IPS-18a (cell line): ENCODE measurements at regions not wholly inside any gene's neighbourhood (a gene's known extent, or its start where the extent isn't known, plus 50 kb on each side); places are given as distances from the start of the nearest gene placed in this dataset.

ENCODE experiments used
- H3K27ac ChIP-seq: one replicate; pipeline ENCODE4 v1.5.1; 2013; ENCODE audit warnings: low read length
- H3K27me3 ChIP-seq: one replicate; pipeline ENCODE4 v1.6.1; 2013; ENCODE audit warnings: mild to moderate bottlenecking, low read length; ENCODE audit not compliant: control insufficient read depth, insufficient read depth
- H3K36me3 ChIP-seq: one replicate; pipeline ENCODE4 v1.6.1; 2013; ENCODE audit warnings: low read depth, low read length; ENCODE audit not compliant: control insufficient read depth
- H3K4me1 ChIP-seq: one replicate; pipeline ENCODE4 v1.6.1; 2013; ENCODE audit warnings: low read depth, low read length; ENCODE audit not compliant: control insufficient read depth
- H3K4me3 ChIP-seq: one replicate; pipeline ENCODE4 v1.5.1; 2013; ENCODE audit warnings: low read length
- H3K9ac ChIP-seq: one replicate; pipeline ENCODE4 v1.6.1; 2013; ENCODE audit warnings: mild to moderate bottlenecking, low read length, moderate library complexity
- H3K9me3 ChIP-seq: one replicate; pipeline ENCODE4 v1.6.1; 2013; ENCODE audit warnings: low read depth, low read length; ENCODE audit not compliant: control insufficient read depth

GRCh38 chr7:15967121-15967520 is 280.6 kb upstream of the MEOX2 start:
- H3K9ac ChIP-seq: no peak overlapping the region
- H3K4me1 ChIP-seq: no peaks in the 10 kb centered on the region
- no peak overlapping the region for H3K4me3 ChIP-seq
- no peaks in the 10 kb centered on the region for H3K27me3 ChIP-seq
- no peaks in the 10 kb centered on the region for H3K36me3 ChIP-seq
- no peak overlapping the region for H3K27ac ChIP-seq
- no peaks in the 10 kb centered on the region for H3K9me3 ChIP-seq

GRCh38 chr7:15963206-15963605 is 276.7 kb upstream of the MEOX2 start:
- no peak overlapping the region for H3K27ac ChIP-seq
- no peaks in the 10 kb centered on the region for H3K36me3 ChIP-seq
- H3K9me3 ChIP-seq: no peaks in the 10 kb centered on the region
- H3K4me3 ChIP-seq: no peak overlapping the region
- no peaks in the 10 kb centered on the region for H3K27me3 ChIP-seq
- no peak overlapping the region for H3K9ac ChIP-seq
- H3K4me1 ChIP-seq: no peaks in the 10 kb centered on the region

GRCh38 chr7:15954671-15955354 is 268.3 kb upstream of the MEOX2 start:
- H3K27me3 ChIP-seq: no peaks in the 10 kb centered on the region
- H3K4me1 ChIP-seq: no peaks in the 10 kb centered on the region
- no peaks in the 10 kb centered on the region for H3K36me3 ChIP-seq
- no peaks in the 10 kb centered on the region for H3K9me3 ChIP-seq
- no peak overlapping the region for H3K27ac ChIP-seq
- no peak overlapping the region for H3K4me3 ChIP-seq
- H3K9ac ChIP-seq: no peak overlapping the region

- no peaks in the 10 kb centered on the region for H3K9me3 ChIP-seq
- H3K36me3 ChIP-seq: no peaks in the 10 kb centered on the region
- H3K27me3 ChIP-seq: no peaks in the 10 kb centered on the region
- H3K4me1 ChIP-seq: no peaks in the 10 kb centered on the region
- H3K27ac ChIP-seq: no peak overlapping the region
- H3K9ac ChIP-seq: no peak overlapping the region
- no peak overlapping the region for H3K4me3 ChIP-seq
These were observed 263.8 kb upstream of the MEOX2 start for GRCh38 chr7:15950299-15950698.

- no peaks in the 10 kb centered on the region for H3K9me3 ChIP-seq
- no peak overlapping the region for H3K27ac ChIP-seq
- no peak overlapping the region for H3K9ac ChIP-seq
- no peak overlapping the region for H3K4me3 ChIP-seq
- no peaks in the 10 kb centered on the region for H3K36me3 ChIP-seq
- H3K4me1 ChIP-seq: no peaks in the 10 kb centered on the region
- no peaks in the 10 kb centered on the region for H3K27me3 ChIP-seq
These were observed 261.3 kb upstream of the MEOX2 start for GRCh38 chr7:15947754-15948153.

GRCh38 chr7:15938115-15938514 is 251.6 kb upstream of the MEOX2 start:
- H3K36me3 ChIP-seq: no peaks in the 10 kb centered on the region
- H3K9me3 ChIP-seq: no peaks in the 10 kb centered on the region
- no peak overlapping the region for H3K27ac ChIP-seq
- H3K9ac ChIP-seq: no peak overlapping the region
- peaks cover 2% of the 10 kb centered on the region for H3K4me1 ChIP-seq
- H3K4me3 ChIP-seq: no peak overlapping the region
- H3K27me3 ChIP-seq: peaks cover 5% of the 10 kb centered on the region

- H3K4me3 ChIP-seq: no peak overlapping the region
- no peak overlapping the region for H3K9ac ChIP-seq
- no peaks in the 10 kb centered on the region for H3K36me3 ChIP-seq
- peaks cover 8% of the 10 kb centered on the region for H3K27me3 ChIP-seq
- no peaks in the 10 kb centered on the region for H3K9me3 ChIP-seq
- no peak overlapping the region for H3K27ac ChIP-seq
- H3K4me1 ChIP-seq: peaks cover 7% of the 10 kb centered on the region
These were observed 251.1 kb upstream of the MEOX2 start for GRCh38 chr7:15937571-15937970.

- Histone ChIP-seq H3K4me1 (peaks cover 12% of the 10 kb centered on the region), H3K36me3 (no peaks in the 10 kb centered on the region), H3K9me3 (no peaks in the 10 kb centered on the region), H3K4me3 (no peak overlapping the region), H3K9ac (no peak overlapping the region), H3K27me3 (peaks cover 8% of the 10 kb centered on the region), H3K27ac (no peak overlapping the region)
These were observed 250.5 kb upstream of the MEOX2 start for GRCh38 chr7:15936991-15937390.

- no peak overlapping the region for H3K4me3 ChIP-seq
- peaks cover 8% of the 10 kb centered on the region for H3K27me3 ChIP-seq
- no peaks in the 10 kb centered on the region for H3K9me3 ChIP-seq
- no peaks in the 10 kb centered on the region for H3K36me3 ChIP-seq
- H3K27ac ChIP-seq: no peak overlapping the region
- no peak overlapping the region for H3K9ac ChIP-seq
- peaks cover 21% of the 10 kb centered on the region for H3K4me1 ChIP-seq
These were observed 245.8 kb upstream of the MEOX2 start for GRCh38 chr7:15932318-15932717.

GRCh38 chr7:15929411-15929810 is 242.9 kb upstream of the MEOX2 start:
- peaks cover 21% of the 10 kb centered on the region for H3K4me1 ChIP-seq
- H3K9ac ChIP-seq: no peak overlapping the region
- H3K36me3 ChIP-seq: no peaks in the 10 kb centered on the region
- peaks cover 8% of the 10 kb centered on the region for H3K27me3 ChIP-seq
- no peak overlapping the region for H3K4me3 ChIP-seq
- H3K27ac ChIP-seq: no peak overlapping the region
- H3K9me3 ChIP-seq: no peaks in the 10 kb centered on the region

GRCh38 chr7:15925608-15926007 is 239.1 kb upstream of the MEOX2 start:
- H3K36me3 ChIP-seq: no peaks in the 10 kb centered on the region
- no peaks in the 10 kb centered on the region for H3K9me3 ChIP-seq
- H3K4me1 ChIP-seq: no peaks in the 10 kb centered on the region
- no peak overlapping the region for H3K9ac ChIP-seq
- H3K4me3 ChIP-seq: no peak overlapping the region
- no peak overlapping the region for H3K27ac ChIP-seq
- H3K27me3 ChIP-seq: no peaks in the 10 kb centered on the region

- H3K27ac ChIP-seq: no peak overlapping the region
- no peaks in the 10 kb centered on the region for H3K9me3 ChIP-seq
- no peaks in the 10 kb centered on the region for H3K36me3 ChIP-seq
- H3K27me3 ChIP-seq: no peaks in the 10 kb centered on the region
- no peak overlapping the region for H3K4me3 ChIP-seq
- no peak overlapping the region for H3K9ac ChIP-seq
- no peaks in the 10 kb centered on the region for H3K4me1 ChIP-seq
These were observed 238.4 kb upstream of the MEOX2 start for GRCh38 chr7:15924910-15925309.
